RWPE1 (cell line): ENCODE measurements at regions not wholly inside any gene's neighbourhood (a gene's known extent, or its start where the extent isn't known, plus 50 kb on each side); places are given as distances from the start of the nearest gene placed in this dataset.

Experiments used
- CTCF ChIA-PET: fragments of 350-600 bp; sonication (Branson Sonifier 250); formaldehyde crosslinking; extraction: SDS; loops from one replicate; lab custom pipeline; 2021; lab: Yijun Ruan, JAX
- POLR2A ChIA-PET: fragments of 400-600 bp; formaldehyde crosslinking; extraction: SDS; loops from one replicate; lab custom pipeline; 2020; ENCODE audit warnings: antibody characterized with exemption; ENCODE audit not compliant: low non-redundant PET; lab: Yijun Ruan, JAX
- DNase-seq: peaks from one replicate; pipeline ENCODE4 v3.0.0; 2012; ENCODE audit warnings: low spot score
- H3K27ac ChIP-seq: fragments of 450-650 bp; 2 replicates; pipeline ENCODE4 v1.5.1; 2017
- CTCF ChIP-seq: fragments of 450-650 bp; conservative IDR thresholded peaks from 2 replicates; pipeline ENCODE4 v1.5.1; 2017; ENCODE audit warnings: low read depth, mild to moderate bottlenecking

GRCh38 chr6:8269872-8270454 lies 165.4 kb downstream of the SLC35B3 start:
- no peak for TF ChIP-seq CTCF
- CTCF ChIA-PET: no interaction called here
- H3K27ac ChIP-seq: no peak overlapping the region
- DNase-seq: no peak
- POLR2A ChIA-PET: no interaction called here

GRCh38 chr6:8269094-8269493 lies 166.3 kb downstream of the SLC35B3 start:
- TF ChIP-seq CTCF: no peak
- ChIA-PET POLR2A (no interaction called here), CTCF (interaction anchor here (0.6 kb wide), 1 partner anchor 16 kb away, joined by 3 read pairs; no protein-coding TSS in a partner anchor)
- H3K27ac ChIP-seq: no peak overlapping the region
- no peak for DNase-seq

GRCh38 chr6:8268606-8269005 lies 166.3 kb upstream of the EEF1E1 start:
- no peak overlapping the region for H3K27ac ChIP-seq
- DNase-seq: no peak
- no peak for TF ChIP-seq CTCF
- CTCF ChIA-PET: interaction anchor here (0.6 kb wide), 1 partner anchor 17 kb away, joined by 3 read pairs; no protein-coding TSS in a partner anchor
- POLR2A ChIA-PET: no interaction called here

- POLR2A ChIA-PET: no interaction called here
- TF ChIP-seq CTCF: no peak
- no peak for DNase-seq
Observed at GRCh38 chr6:8268156-8268555, 165.8 kb upstream of the EEF1E1 start.

GRCh38 chr6:8260610-8261009 lies 158.3 kb upstream of the EEF1E1 start:
- no peak for TF ChIP-seq CTCF
- no peak for DNase-seq
- ChIA-PET CTCF (no interaction called here), POLR2A (no interaction called here)
- H3K27ac ChIP-seq: no peak overlapping the region

More at GRCh38 chr6:8268156-8268555, 165.8 kb upstream of the EEF1E1 start:
- CTCF ChIA-PET: no interaction called here
- no peak overlapping the region for H3K27ac ChIP-seq

- CTCF ChIA-PET: no interaction called here
- H3K27ac ChIP-seq: no peak overlapping the region
- POLR2A ChIA-PET: no interaction called here
- DNase-seq: no peak
- TF ChIP-seq CTCF: no peak
Observed at GRCh38 chr6:8246403-8246802, 144.1 kb upstream of the EEF1E1 start.
